H7 (cell line): ENCODE measurements at regions not wholly inside any gene's neighbourhood (a gene's known extent, or its start where the extent isn't known, plus 50 kb on each side); places are given as distances from the start of the nearest gene placed in this dataset.

ENCODE experiments used
- DNase-seq: peaks from one replicate; pipeline ENCODE4 v3.0.0; 2012
- H3K27me3 ChIP-seq: 2 replicates; pipeline ENCODE4 v1.6.0; 2011; ENCODE audit warnings: mild to moderate bottlenecking, low read length; ENCODE audit not compliant: control insufficient read depth, insufficient read depth
- H3K36me3 ChIP-seq: replicated peaks from 2 replicates; pipeline ENCODE4 v1.5.1; 2011; ENCODE audit warnings: low read length; ENCODE audit not compliant: control insufficient read depth, insufficient read depth
- H3K4me3 ChIP-seq: 2 replicates; pipeline ENCODE4 v1.5.1; 2011; ENCODE audit warnings: low read depth, mild to moderate bottlenecking, control low read depth, low read length, moderate library complexity; ENCODE audit not compliant: insufficient read depth

DNA sequence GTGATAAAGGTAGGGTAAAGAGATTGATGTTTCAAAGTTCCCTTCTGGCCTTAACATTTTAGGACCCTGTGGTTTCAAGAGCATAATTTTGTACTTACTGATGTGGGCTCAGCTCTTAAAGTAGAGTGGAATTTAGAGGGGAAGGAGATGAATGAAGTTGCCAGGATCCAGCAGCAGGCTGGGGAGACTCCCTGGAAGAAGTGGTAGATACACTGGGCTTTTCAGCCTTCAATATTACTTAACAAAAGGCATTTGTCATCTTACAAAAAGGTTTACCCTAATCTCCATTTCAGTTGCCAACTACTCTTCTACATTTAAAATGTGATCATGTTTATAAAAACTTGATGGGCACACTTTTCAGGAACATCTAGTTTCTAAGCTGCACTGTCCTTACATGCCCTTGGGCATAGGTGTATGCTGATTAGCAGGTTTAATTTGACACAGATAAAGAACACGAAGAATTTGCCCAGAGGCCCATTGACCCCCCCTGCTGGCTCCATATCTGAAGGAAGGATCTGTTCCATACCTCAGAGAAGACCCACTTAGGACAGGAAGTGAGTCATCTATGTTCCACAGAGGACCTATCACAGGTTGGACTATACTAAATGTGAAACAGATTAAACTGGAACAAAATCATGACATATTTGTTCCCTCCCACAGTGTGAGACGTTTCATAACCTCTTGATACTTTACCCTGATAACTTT is 93.0 kb upstream of the LPP start:
- no peaks in the 10 kb centered on the region for H3K27me3 ChIP-seq
- H3K36me3 ChIP-seq: no peaks in the 10 kb centered on the region
- DNase-seq: no peak
- no peak overlapping the region for H3K4me3 ChIP-seq

DNA sequence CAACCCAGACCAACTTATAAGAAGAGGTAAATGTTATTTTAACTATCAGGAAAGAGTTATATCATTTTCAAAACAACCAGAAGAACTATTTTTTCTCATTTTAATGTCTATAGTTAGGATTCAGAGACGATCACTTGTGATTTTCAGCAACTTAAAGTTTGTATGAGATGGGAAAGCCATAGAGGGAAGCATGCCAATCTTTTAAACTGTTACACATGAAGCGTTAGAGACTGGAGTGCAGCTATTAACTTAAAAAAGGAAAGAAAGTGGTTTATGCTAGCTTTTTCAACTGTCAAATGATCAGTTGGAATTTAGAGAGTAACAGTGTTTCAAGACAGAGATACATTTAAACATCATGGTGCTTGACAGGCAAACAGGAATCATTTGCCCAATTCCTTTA is 91.7 kb upstream of the LPP start:
- Histone ChIP-seq H3K4me3 (no peak overlapping the region), H3K36me3 (no peaks in the 10 kb centered on the region), H3K27me3 (no peaks in the 10 kb centered on the region)
- DNase-seq: no peak

DNA sequence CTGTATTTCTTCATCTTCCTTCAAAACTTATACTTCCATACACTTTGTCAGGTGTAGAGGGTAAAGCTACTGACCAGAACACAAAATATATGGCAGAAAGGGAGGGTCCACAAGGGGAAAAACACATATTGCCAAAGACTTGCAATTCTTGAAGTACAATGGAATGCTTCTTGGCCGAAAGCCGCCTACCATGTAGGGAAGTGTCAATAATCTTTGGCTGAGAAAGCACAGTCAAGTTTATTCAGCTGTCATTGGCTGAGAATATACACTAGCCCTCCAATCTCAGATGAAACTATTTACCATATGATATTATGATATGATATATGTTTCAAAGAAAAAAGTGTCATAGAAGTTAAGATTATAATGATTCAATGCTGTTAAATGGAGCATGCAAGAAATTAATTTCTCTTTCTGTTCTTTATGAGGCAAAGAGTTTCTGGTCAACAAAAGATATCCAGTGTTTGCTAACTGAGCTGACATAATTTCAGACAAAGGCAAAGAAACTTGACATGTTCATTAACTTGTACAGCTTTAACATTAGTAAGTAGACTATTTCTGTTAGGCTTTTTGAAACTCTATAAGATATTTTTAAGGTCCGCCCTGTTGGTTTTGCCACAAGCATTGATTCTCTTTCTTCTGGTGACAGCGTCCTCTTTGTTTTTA is 89.0 kb upstream of the LPP start:
- H3K4me3 ChIP-seq: no peak overlapping the region
- DNase-seq: no peak
- no peaks in the 10 kb centered on the region for H3K27me3 ChIP-seq
- no peaks in the 10 kb centered on the region for H3K36me3 ChIP-seq

DNA sequence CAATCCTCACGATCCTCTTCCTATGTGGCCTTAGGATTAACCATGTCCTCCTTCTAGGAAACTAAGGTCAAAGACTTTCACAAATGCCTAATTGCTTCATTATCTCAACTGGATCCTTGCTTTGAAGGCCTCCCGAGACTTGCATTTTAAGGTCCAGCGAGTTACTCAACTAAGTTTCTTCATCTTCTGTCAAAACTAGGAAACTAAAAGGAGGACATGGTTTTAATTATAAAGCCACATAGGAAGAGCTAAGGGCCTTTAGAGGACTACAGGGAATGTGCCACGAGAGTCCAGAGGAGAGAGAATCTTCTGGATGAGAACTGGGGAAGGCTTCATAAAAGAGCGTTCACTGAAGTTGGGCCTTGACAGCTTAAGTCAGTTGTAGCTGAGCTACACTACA is 87.8 kb upstream of the LPP start:
- H3K36me3 ChIP-seq: no peaks in the 10 kb centered on the region
- H3K4me3 ChIP-seq: no peak overlapping the region
- no peak for DNase-seq
- no peaks in the 10 kb centered on the region for H3K27me3 ChIP-seq

DNA sequence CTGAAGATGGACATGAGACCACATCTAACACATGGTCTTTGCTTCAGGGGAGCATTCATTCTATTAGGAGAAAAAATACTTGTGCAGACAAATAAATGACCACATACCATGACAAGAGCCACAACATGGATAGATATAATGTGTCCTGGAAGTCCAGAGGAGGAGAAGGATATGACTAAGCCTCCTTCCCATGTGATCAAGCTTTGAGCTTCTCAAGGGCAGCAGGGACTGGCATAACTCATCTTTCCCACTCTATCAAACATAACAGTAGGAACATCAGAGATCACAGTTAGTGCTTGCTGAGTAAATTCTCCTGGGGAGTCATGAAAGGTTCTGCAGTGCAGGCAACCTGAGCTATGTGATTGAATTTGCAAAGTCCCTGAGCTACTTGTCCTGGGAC is 86.0 kb upstream of the LPP start:
- no peak for DNase-seq
- Histone ChIP-seq H3K4me3 (no peak overlapping the region), H3K36me3 (no peaks in the 10 kb centered on the region), H3K27me3 (no peaks in the 10 kb centered on the region)

DNA sequence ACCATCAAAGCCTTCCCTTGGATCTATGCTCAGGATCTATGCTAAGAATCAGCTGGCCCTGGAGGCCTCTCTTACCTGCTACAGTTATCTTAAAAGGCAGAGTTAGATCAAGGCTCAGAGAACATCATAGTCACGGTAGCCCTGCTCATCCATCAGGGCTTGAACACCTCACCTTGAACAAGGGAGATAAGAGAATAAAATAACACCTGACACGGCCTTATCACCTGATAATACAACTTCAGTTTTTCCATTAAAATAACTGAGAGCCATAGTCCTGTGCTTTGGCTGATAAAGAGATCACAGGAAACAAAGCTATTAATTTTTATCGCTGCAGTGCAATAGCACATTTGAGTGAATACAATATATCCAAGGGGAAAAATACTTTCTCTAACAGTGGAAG is 85.6 kb upstream of the LPP start:
- DNase-seq: no peak
- Histone ChIP-seq H3K27me3 (no peaks in the 10 kb centered on the region), H3K4me3 (no peak overlapping the region), H3K36me3 (no peaks in the 10 kb centered on the region)

DNA sequence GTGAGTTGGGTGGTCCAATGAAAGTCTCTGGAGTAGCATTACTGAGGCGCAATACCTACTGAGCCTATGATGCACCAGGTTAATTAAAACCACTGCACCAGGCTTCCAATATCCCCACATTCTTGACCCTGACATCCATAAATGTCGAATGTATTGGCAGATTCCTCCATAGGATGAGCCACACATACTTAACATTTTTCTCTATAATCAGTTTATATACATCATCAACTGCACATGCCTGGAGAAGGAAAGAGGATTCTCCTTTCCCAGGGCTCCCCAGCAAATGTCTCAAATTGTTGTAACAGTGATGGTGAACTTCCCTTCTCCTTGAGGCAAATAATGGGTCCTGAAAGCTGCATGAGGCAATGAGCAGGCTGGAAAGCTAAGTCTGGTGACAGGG is 82.3 kb upstream of the LPP start:
- Histone ChIP-seq H3K36me3 (no peaks in the 10 kb centered on the region), H3K27me3 (no peaks in the 10 kb centered on the region), H3K4me3 (no peak overlapping the region)
- DNase-seq: no peak

DNA sequence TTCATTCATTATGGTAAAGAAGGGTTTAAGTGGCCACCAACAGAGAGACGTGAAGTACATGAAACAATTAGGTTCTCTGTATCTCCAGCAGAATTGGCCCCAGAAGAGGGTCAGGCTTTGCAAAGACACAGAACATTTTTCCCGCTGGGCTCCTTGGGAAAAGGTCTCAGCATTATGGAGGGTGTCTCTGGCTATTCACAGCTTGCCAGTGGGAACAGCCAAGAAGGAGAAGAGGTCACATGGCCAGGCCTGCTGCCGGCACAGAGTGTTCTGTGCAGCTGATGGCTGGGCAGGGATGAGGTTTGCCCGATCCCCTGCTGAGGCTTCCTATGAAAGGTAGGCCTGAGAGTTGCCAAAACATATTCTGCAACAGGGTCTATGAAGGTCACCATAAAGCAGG is 77.8 kb upstream of the LPP start:
- Histone ChIP-seq H3K27me3 (no peaks in the 10 kb centered on the region), H3K4me3 (no peak overlapping the region), H3K36me3 (no peaks in the 10 kb centered on the region)
- DNase-seq: no peak

DNA sequence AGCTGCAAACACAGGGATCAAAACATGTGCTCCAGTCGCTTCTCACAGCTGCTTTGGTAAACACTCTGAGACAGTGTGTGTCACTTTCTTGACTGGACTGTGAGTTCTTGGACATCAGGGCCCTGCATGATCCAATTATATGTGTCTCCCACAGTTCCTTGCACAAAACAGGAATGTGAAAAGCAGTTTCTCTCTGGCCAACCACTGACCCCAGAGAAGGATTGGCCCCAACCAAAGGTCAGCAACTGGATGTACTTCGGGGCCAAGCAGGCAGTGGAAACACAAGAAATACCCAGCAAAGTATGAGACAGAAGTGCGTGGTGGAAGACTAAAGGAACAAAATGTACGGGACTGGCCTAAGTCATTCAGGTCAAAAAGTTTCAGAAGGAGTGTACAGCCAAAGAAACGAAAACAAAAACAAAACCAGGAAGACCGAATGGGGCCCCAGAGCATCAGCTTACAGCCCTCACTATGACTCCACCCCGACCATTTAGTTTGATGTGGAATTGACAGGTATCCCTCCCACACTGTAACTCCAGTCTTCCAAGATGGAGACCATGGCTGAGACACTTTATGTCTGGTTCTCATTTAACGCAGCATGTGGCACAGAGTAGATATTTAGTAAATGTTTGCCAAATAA is 76.7 kb upstream of the LPP start:
- no peak for DNase-seq
- Histone ChIP-seq H3K4me3 (no peak overlapping the region), H3K27me3 (no peaks in the 10 kb centered on the region), H3K36me3 (no peaks in the 10 kb centered on the region)

DNA sequence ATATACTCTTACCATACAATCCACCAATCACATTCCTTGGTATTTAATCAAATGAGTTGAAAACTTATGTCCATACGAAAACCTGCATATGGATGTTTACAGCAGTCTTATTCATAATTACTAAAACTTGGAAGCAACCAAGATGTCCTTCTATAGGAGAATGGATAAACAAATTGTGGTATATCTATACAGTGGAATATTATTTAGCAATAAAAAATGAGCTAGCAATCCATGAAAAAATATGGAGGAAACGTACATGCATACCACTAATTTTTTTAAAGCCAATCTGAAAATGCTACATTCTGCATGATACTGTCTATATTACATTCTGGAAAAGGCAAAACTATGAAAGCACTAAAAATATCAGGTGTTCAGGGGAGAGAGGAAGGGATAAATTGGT is 73.9 kb upstream of the LPP start:
- Histone ChIP-seq H3K4me3 (no peak overlapping the region), H3K36me3 (no peaks in the 10 kb centered on the region), H3K27me3 (no peaks in the 10 kb centered on the region)
- no peak for DNase-seq

DNA sequence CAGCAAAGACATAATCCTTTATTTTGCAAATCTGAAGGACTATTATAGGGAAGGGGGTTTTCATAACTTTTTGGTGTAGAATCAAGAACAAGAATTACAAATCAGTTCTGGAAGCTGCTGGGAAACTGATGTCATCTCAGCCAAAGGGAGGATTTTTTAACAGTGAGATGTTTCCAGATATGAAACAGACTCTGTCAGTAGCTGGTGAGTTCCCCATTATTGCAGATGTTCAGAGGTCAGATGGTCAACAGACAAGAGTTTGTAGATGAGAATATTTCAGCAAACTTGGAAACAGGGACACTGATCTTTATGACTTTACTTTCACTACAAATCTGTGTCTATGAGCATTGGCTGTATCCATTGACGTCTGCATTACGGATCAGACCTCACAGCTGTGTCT is 71.9 kb upstream of the LPP start:
- Histone ChIP-seq H3K4me3 (no peak overlapping the region), H3K27me3 (no peaks in the 10 kb centered on the region), H3K36me3 (no peaks in the 10 kb centered on the region)
- no peak for DNase-seq

DNA sequence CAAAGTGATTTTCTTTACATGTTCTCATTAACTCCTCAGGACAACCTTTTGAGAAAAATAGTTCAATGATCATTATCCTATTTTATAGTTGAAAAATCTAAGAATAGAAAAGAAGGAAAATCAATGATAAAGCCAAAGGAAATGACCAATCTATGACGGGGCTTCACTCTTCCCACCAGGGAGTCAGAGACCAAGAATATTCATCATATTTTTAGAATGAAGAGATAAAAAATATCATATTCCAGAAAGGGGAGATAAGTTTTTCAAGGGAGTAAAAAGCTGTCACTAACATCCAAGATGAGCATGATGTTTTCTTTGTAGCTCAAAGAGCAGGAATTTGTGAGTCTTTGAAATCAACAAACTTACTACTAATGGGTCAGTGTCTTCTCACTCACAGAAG is 71.5 kb upstream of the LPP start:
- H3K27me3 ChIP-seq: no peaks in the 10 kb centered on the region
- no peak overlapping the region for H3K4me3 ChIP-seq
- H3K36me3 ChIP-seq: no peaks in the 10 kb centered on the region
- no peak for DNase-seq

DNA sequence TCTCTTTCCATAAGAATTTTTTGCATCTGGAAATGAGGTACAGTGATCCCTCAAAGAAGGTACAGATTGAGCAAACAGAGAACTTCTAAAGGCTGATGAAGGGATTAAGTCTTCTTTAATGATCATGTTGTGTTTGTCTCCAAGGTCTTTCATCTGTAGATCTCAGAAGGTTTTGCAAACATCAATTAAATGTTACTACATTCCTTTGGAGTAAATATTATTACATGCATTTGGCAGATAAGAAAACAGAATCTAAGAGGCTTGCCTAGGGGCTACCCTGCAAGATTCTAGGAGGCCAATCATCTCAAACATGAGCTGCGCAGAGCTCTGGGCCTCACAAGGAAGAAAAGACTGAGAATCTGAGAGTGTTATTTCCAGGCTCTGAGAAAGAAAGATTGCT is 70.9 kb upstream of the LPP start:
- DNase-seq: no peak
- Histone ChIP-seq H3K4me3 (no peak overlapping the region), H3K36me3 (no peaks in the 10 kb centered on the region), H3K27me3 (no peaks in the 10 kb centered on the region)

DNA sequence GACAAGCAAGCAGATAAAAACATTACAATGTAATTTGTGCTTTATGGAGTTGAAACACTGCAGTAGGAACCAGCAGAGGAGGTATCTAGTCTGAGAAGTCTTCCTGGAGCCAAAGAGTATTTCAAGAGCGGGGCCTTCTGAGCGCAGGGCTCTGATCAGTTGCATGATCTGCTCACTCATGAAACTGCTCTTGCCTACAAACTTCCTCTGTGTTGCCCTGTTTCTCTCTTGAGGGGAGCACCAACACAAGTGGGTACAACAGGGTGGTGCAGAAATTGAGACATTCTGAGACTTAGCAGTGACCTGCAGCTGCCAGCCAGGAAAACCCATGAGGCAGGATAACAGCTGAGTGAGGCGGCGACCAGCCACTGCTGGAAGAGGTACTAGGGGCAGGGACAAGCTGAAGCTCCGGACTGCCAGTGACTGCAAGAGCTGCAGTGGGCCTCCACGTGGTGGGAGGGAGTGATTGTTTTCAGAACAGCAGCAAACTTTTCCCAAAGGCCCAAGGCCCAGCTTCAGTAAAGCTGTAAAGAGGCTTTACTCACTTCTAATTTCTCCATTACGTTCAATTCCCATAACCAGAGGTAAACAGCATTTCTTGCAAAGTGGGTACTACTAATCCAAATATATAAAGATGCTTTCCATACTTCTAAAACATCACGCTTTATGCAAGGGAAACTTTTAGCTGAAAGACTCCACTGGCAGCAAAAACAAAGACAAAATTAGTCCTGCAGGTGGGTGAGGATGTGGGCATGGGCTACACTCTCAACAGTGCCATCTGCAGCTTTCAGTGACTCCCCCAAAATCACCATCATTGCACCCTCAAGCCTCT is 69.0 kb upstream of the LPP start:
- DNase-seq: no peak
- H3K4me3 ChIP-seq: no peak overlapping the region
- no peaks in the 10 kb centered on the region for H3K27me3 ChIP-seq
- H3K36me3 ChIP-seq: no peaks in the 10 kb centered on the region
